ENCODE measurements at regions not wholly inside any gene's neighbourhood (a gene's known extent, or its start where the extent isn't known, plus 50 kb on each side); places are given as distances from the start of the nearest gene placed in this dataset.

GRCh38 chr4:3680656-3681055 lies 85.5 kb upstream of the ADRA2C start:
- no peak for TF ChIP-seq CTCF (IDR thresholded peaks at IDR 0.05)
- no peak for TF ChIP-seq POLR2A (IDR thresholded peaks at IDR 0.05)

All from body of pancreas (tissue), 4 donors.